T-cell (primary cell): ENCODE measurements at regions not wholly inside any gene's neighbourhood (a gene's known extent, or its start where the extent isn't known, plus 50 kb on each side); places are given as distances from the start of the nearest gene placed in this dataset.

Source experiments
- ATAC-seq, 4 experiments: fragments of 200-7000 bp in 3 of 4; fragments of 150-1000 bp in 1 of 4; cut with Tn5 transposase; replicated peaks in 1 of 4; 1 replicate in 3 of 4; 2 replicates in 1 of 4; pipeline ENCODE4 v1.10.0; 2021; ENCODE audit warnings: moderate library complexity in 3 of 4, mild to moderate bottlenecking in 2 of 4, moderate number of reproducible peaks in 1 of 4
- CTCF ChIA-PET, 2 donors: fragments of 300-600 bp; sonication (Branson Sonifier 250); formaldehyde crosslinking; loops; one replicate each; lab custom pipeline; 2022; ENCODE audit warnings: antibody characterized with exemption in 2 of 2; lab: Charles Lee
- POLR2A ChIA-PET, 2 donors: fragments of 300-600 bp; sonication (Branson Sonifier 250); formaldehyde crosslinking; loops; one replicate each; lab custom pipeline; 2022; ENCODE audit warnings: antibody characterized with exemption in 2 of 2; lab: Charles Lee
- DNase-seq, 35 experiments: peaks; one replicate each; pipeline versions ENCODE4 v3.0.0 to v3.0.0-alpha.2; 2013 to 2023
- H3K27ac ChIP-seq: one replicate; pipeline ENCODE4 v1.5.1; 2013; ENCODE audit warnings: low read length
- H3K27me3 ChIP-seq, 2 experiments: replicated peaks in 1 of 2; 1 replicate in 1 of 2; 2 replicates in 1 of 2; pipeline versions ENCODE4 v1.6.1 to v1.7.0; 2013; ENCODE audit warnings: low read length in 1 of 2, mixed read lengths in 1 of 2; ENCODE audit not compliant: control insufficient read depth in 2 of 2, insufficient read depth in 2 of 2; ENCODE audit errors: extremely low read depth in 1 of 2
- H3K36me3 ChIP-seq, 2 donors: 1 replicate in 1 of 2; 2 replicates in 1 of 2; pipeline versions ENCODE4 v1.6.1 to v1.7.0; 2013; ENCODE audit warnings: low read length in 1 of 2; ENCODE audit not compliant: control insufficient read depth in 2 of 2, insufficient read depth in 1 of 2; ENCODE audit errors: extremely low read depth in 1 of 2
- H3K4me1 ChIP-seq, 2 experiments: 1 replicate in 1 of 2; 2 replicates in 1 of 2; pipeline versions ENCODE4 v1.6.1 to v1.7.0; 2013; ENCODE audit warnings: low read length in 2 of 2, mixed read lengths in 1 of 2; ENCODE audit not compliant: insufficient read depth in 2 of 2, control insufficient read depth in 1 of 2; ENCODE audit errors: extremely low read depth in 1 of 2
- H3K4me3 ChIP-seq, 2 donors: 1 replicate in 1 of 2; 2 replicates in 1 of 2; pipeline versions ENCODE4 v1.5.1 to v1.7.0; 2013; ENCODE audit warnings: mild to moderate bottlenecking in 2 of 2, low read length in 1 of 2, moderate library complexity in 1 of 2; ENCODE audit not compliant: control insufficient read depth in 1 of 2; ENCODE audit errors: extremely low read depth in 1 of 2
- H3K9me3 ChIP-seq: 2 replicates; pipeline ENCODE4 v1.7.0; 2013
- H3K27ac Mint-ChIP-seq, 2 donors: one replicate each; pipeline ENCODE4 v1.8.0; 2020 to 2021; ENCODE audit warnings: mild to moderate bottlenecking in 2 of 2, mixed read lengths in 2 of 2
- H3K27me3 Mint-ChIP-seq, 2 donors: one replicate each; pipeline ENCODE4 v1.8.0; 2021 to 2022; ENCODE audit warnings: mixed read lengths in 2 of 2
- H3K36me3 Mint-ChIP-seq: one replicate; pipeline ENCODE4 v1.8.0; 2021; ENCODE audit warnings: mixed read lengths
- H3K4me1 Mint-ChIP-seq, 3 donors: one replicate each; pipeline ENCODE4 v1.8.0; 2020 to 2022; ENCODE audit warnings: mixed read lengths in 3 of 3, mild to moderate bottlenecking in 1 of 3
- H3K4me3 Mint-ChIP-seq, 3 donors: one replicate each; pipeline ENCODE4 v1.8.0; 2020 to 2022; ENCODE audit warnings: mild to moderate bottlenecking in 3 of 3, mixed read lengths in 3 of 3, moderate library complexity in 3 of 3
- H3K9me3 Mint-ChIP-seq, 3 donors: one replicate each; pipeline ENCODE4 v1.8.0; 2020 to 2022; ENCODE audit warnings: mixed read lengths in 3 of 3
- WGBS: methylation state at CpG from one replicate; pipeline ENCODE4 v1.1.5; 2013; ENCODE audit warnings: missing lambda C conversion rate; ENCODE audit not compliant: insufficient coverage; 5-methylcytosine and 5-hydroxymethylcytosine counted together

DNA sequence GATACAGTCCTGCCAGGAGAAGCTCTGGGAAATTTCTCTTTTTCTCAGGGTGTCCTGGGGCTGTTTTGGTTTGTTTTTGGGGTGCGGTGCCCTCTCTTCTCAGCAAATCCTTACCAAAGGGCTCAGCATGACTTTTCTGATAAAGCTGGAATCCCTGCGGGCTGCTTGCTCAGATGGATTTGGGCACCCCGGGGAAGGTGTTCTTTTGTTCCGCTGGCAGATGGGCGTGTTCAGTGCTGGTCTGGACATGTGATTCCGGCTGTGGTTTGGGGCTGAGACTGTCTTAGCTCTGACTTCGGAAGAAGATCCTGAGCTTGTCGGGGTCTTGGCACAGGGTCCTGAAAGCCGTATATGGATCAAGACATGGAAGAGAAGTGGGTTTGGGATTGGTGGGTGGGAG, 134.2 kb upstream of the SPRED2 start:
- Mint-ChIP-seq H3K27ac (no peak overlapping the region), H3K4me1 (peaks cover 3 to 11% (median 7%) of the 10 kb centered on the region in 3 donors), H3K27me3 (peaks cover 4 to 7% of the 10 kb centered on the region in 2 donors), H3K4me3 (peak overlapping the region in 1 of 3 donors; percentile 48), H3K36me3 (no peaks in the 10 kb centered on the region), H3K9me3 (no peaks in the 10 kb centered on the region)
- DNase-seq = peak in 2 of 35 experiments; percentile 3
- Histone ChIP-seq H3K4me1 (peaks cover 0 to 3% of the 10 kb centered on the region in 2 experiments), H3K4me3 (no peak overlapping the region), H3K27me3 (peaks cover 0 to 11% of the 10 kb centered on the region in 2 experiments), H3K36me3 (no peaks in the 10 kb centered on the region), H3K27ac (no peak overlapping the region), H3K9me3 (no peaks in the 10 kb centered on the region)
- CTCF ChIA-PET = interaction anchor here in 1 of 2 donors (0.7 kb wide), 1 partner anchor 10 kb away, joined by 3 read pairs; no protein-coding TSS in a partner anchor
- WGBS = 47% methylated on average over 7 of the region's 9 CpGs
- POLR2A ChIA-PET = no interaction called here
- no peak for ATAC-seq

GRCh38 chr2:65565681-65566080, 133.3 kb upstream of the SPRED2 start:
- DNase-seq = no peak
- ChIA-PET CTCF (no interaction called here), POLR2A (no interaction called here)
- H3K27ac ChIP-seq = no peak overlapping the region
- peaks cover 0 to 11% of the 10 kb centered on the region in 2 experiments for H3K27me3 ChIP-seq
- H3K9me3 Mint-ChIP-seq = no peaks in the 10 kb centered on the region
- peaks cover 0 to 3% of the 10 kb centered on the region in 2 experiments for H3K4me1 ChIP-seq
- no peak overlapping the region for H3K4me3 Mint-ChIP-seq
- H3K9me3 ChIP-seq = no peaks in the 10 kb centered on the region
- no peak for ATAC-seq
- H3K36me3 Mint-ChIP-seq = no peaks in the 10 kb centered on the region
- H3K36me3 ChIP-seq = no peaks in the 10 kb centered on the region
- H3K4me1 Mint-ChIP-seq = peaks cover 3 to 11% (median 7%) of the 10 kb centered on the region in 3 donors
- no peak overlapping the region for H3K4me3 ChIP-seq
- WGBS = 93% methylated on average over 5 of the region's 8 CpGs
- H3K27ac Mint-ChIP-seq = no peak overlapping the region
- peaks cover 6 to 7% of the 10 kb centered on the region in 2 donors for H3K27me3 Mint-ChIP-seq

- Histone ChIP-seq H3K4me3 (no peak overlapping the region), H3K27me3 (peaks cover 0 to 6% of the 10 kb centered on the region in 2 experiments), H3K9me3 (no peaks in the 10 kb centered on the region), H3K27ac (no peak overlapping the region), H3K4me1 (peaks cover 0 to 3% of the 10 kb centered on the region in 2 experiments), H3K36me3 (no peaks in the 10 kb centered on the region)
- CTCF ChIA-PET = interaction anchor here (1.0 to 1.3 kb wide), 2 partner anchors 9 to 610 kb away, joined by 3 read pairs; no protein-coding TSS in a partner anchor
- no peak for ATAC-seq
- no peaks in the 10 kb centered on the region for H3K36me3 Mint-ChIP-seq
- peaks cover 3 to 11% (median 7%) of the 10 kb centered on the region in 3 donors for H3K4me1 Mint-ChIP-seq
- no peaks in the 10 kb centered on the region for H3K9me3 Mint-ChIP-seq
- no peak for DNase-seq
- no peak overlapping the region for H3K4me3 Mint-ChIP-seq
- POLR2A ChIA-PET = no interaction called here
- peaks cover 3 to 6% of the 10 kb centered on the region in 2 donors for H3K27me3 Mint-ChIP-seq
- no peak overlapping the region for H3K27ac Mint-ChIP-seq
- WGBS = 98% methylated on average over 3 of the region's 4 CpGs
These were observed 131.9 kb upstream of the SPRED2 start for GRCh38 chr2:65564299-65564698.

DNA sequence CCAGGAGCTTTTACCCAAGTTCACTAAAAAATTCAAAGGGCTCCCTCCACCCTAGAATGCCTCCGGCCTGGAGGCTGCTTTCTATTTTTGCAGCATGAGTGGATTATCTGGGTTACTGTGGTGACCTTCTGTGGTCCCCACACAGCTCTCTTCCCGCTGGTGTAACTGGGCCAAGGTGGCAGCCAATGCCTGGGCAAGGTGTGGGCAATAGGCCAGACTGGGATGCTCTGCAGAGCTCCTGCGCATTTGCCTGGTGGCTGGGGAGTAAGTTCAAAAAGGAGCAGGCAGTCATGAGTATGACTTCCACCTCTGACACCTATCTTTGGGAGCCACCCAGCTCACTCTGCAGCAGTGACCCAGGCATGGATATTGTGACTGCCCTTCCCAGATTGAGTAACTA, 130.5 kb upstream of the SPRED2 start:
- POLR2A ChIA-PET = no interaction called here
- Histone ChIP-seq H3K4me1 (peaks cover 0 to 3% of the 10 kb centered on the region in 2 experiments), H3K9me3 (no peaks in the 10 kb centered on the region), H3K36me3 (no peaks in the 10 kb centered on the region), H3K4me3 (no peak overlapping the region), H3K27ac (no peak overlapping the region), H3K27me3 (peaks cover 0 to 4% of the 10 kb centered on the region in 2 experiments)
- Mint-ChIP-seq H3K4me3 (no peak overlapping the region), H3K4me1 (peaks cover 3 to 11% (median 7%) of the 10 kb centered on the region in 3 donors), H3K36me3 (no peaks in the 10 kb centered on the region), H3K27ac (no peak overlapping the region), H3K9me3 (no peaks in the 10 kb centered on the region), H3K27me3 (peaks cover 0 to 6% of the 10 kb centered on the region in 2 donors)
- CTCF ChIA-PET = interaction anchor here in 1 of 2 donors (0.6 kb wide), 1 partner anchor 13 kb away, joined by 3 read pairs; no protein-coding TSS in a partner anchor
- 40% methylated on average over 1 of the region's 3 CpGs for WGBS
- DNase-seq (no peak), ATAC-seq (no peak)

DNA sequence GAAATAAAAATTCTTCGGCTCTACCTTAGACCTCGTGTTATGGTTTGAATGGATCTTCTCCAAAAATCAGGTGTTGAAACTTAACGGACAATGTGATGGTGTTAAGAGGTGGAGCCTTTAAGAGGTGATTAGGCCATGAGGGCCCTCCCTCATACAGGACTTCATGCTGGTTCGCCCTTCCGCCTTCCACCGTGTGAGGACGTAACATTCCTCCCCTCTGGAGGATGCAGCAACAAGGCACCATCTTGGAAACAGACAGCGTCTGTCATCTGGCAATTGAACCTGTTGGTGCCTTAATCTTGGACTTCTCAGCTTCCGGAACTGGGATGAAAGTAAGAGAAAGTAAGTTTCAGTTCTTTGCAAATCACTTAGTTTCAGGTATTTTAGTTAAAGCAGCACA, 126.3 kb upstream of the SPRED2 start:
- WGBS = 74% methylated on average over 7 of the region's 9 CpGs
- H3K27me3 ChIP-seq = peaks cover 0 to 7% of the 10 kb centered on the region in 2 experiments
- DNase-seq = no peak
- POLR2A ChIA-PET = no interaction called here
- CTCF ChIA-PET = interaction anchor here in 1 of 2 donors (0.9 kb wide), 1 partner anchor 16 kb away, joined by 3 read pairs; no protein-coding TSS in a partner anchor
- H3K9me3 ChIP-seq = no peaks in the 10 kb centered on the region
- H3K4me1 ChIP-seq = no peaks in the 10 kb centered on the region
- ATAC-seq = no peak
- H3K27me3 Mint-ChIP-seq = peaks cover 0 to 3% of the 10 kb centered on the region in 2 donors
- H3K9me3 Mint-ChIP-seq = no peaks in the 10 kb centered on the region
- H3K4me1 Mint-ChIP-seq = no peaks in the 10 kb centered on the region
- no peaks in the 10 kb centered on the region for H3K36me3 ChIP-seq
- H3K36me3 Mint-ChIP-seq = no peaks in the 10 kb centered on the region
- H3K4me3 Mint-ChIP-seq = no peak overlapping the region
- H3K27ac ChIP-seq = no peak overlapping the region
- no peak overlapping the region for H3K27ac Mint-ChIP-seq
- no peak overlapping the region for H3K4me3 ChIP-seq

- H3K4me1 ChIP-seq = peaks cover 0 to 7% of the 10 kb centered on the region in 2 experiments
- WGBS = 70% methylated on average over 3 of the region's 5 CpGs
- no peak overlapping the region for H3K27ac ChIP-seq
- ATAC-seq = no peak
- no peaks in the 10 kb centered on the region for H3K36me3 ChIP-seq
- Mint-ChIP-seq H3K9me3 (no peaks in the 10 kb centered on the region), H3K36me3 (no peaks in the 10 kb centered on the region), H3K4me3 (no peak overlapping the region), H3K4me1 (peaks cover 4 to 7% (median 4%) of the 10 kb centered on the region in 3 donors), H3K27me3 (peaks cover 3% of the 10 kb centered on the region in 2 donors), H3K27ac (no peak overlapping the region)
- no peak overlapping the region for H3K4me3 ChIP-seq
- peaks cover 0 to 4% of the 10 kb centered on the region in 2 experiments for H3K27me3 ChIP-seq
- no peaks in the 10 kb centered on the region for H3K9me3 ChIP-seq
- POLR2A ChIA-PET = no interaction called here
- CTCF ChIA-PET = interaction anchor here in 1 of 2 donors (1.1 kb wide), 1 partner anchor 16 kb away, joined by 3 read pairs; no protein-coding TSS in a partner anchor
- DNase-seq = no peak
These were observed 125.5 kb upstream of the SPRED2 start for GRCh38 chr2:65557616-65558573.
